ENCODE measurements at regions not wholly inside any gene's neighbourhood (a gene's known extent, or its start where the extent isn't known, plus 50 kb on each side); places are given as distances from the start of the nearest gene placed in this dataset.

- Histone ChIP-seq H3K4me3 (no peak overlapping the region), H3K9me3 (no peaks in the 10 kb centered on the region), H3K27me3 (replicated peaks; ENCODE audit: insufficient read depth) (no peaks in the 10 kb centered on the region), H3K27ac (no peak overlapping the region), H3K36me3 (no peaks in the 10 kb centered on the region), H3K4me1 (ENCODE audit: control insufficient read depth in 1 of 2, low read depth in 2 of 2) (no peaks in the 10 kb centered on the region)
- ATAC-seq (ENCODE audit: insufficient number of reproducible peaks, low FRiP score, low read depth), result no peak
- no peak for DNase-seq (ENCODE audit: low spot score)
- TF ChIP-seq CTCF (IDR thresholded peaks at IDR 0.05), result no peak
Measured at GRCh38 chr2:35099342-35099741, 1256.2 kb upstream of the CRIM1 start.

GRCh38 chr2:35082072-35082471, 1273.5 kb upstream of the CRIM1 start:
- no peak for DNase-seq (ENCODE audit: low spot score)
- H3K27ac ChIP-seq, result no peak overlapping the region
- TF ChIP-seq CTCF (IDR thresholded peaks at IDR 0.05), result no peak

GRCh38 chr2:35081622-35082015, 1274.0 kb upstream of the CRIM1 start:
- Histone ChIP-seq H3K9me3 (no peaks in the 10 kb centered on the region), H3K4me1 (ENCODE audit: control insufficient read depth in 1 of 2, low read depth in 2 of 2) (no peaks in the 10 kb centered on the region), H3K36me3 (no peaks in the 10 kb centered on the region), H3K27ac (no peak overlapping the region), H3K4me3 (no peak overlapping the region), H3K27me3 (replicated peaks; ENCODE audit: insufficient read depth) (no peaks in the 10 kb centered on the region)
- ATAC-seq (ENCODE audit: insufficient number of reproducible peaks, low FRiP score, low read depth) (no peak), DNase-seq (ENCODE audit: low spot score) (no peak)
- no peak for TF ChIP-seq CTCF (IDR thresholded peaks at IDR 0.05)

More at GRCh38 chr2:35082072-35082471, 1273.5 kb upstream of the CRIM1 start:
- Histone ChIP-seq H3K36me3 (no peaks in the 10 kb centered on the region), H3K4me1 (ENCODE audit: control insufficient read depth in 1 of 2, low read depth in 2 of 2) (no peaks in the 10 kb centered on the region), H3K27me3 (replicated peaks; ENCODE audit: insufficient read depth) (no peaks in the 10 kb centered on the region), H3K9me3 (no peaks in the 10 kb centered on the region), H3K4me3 (no peak overlapping the region)
- ATAC-seq (ENCODE audit: insufficient number of reproducible peaks, low FRiP score, low read depth), result no peak

GRCh38 chr2:35081001-35081621, 1274.5 kb upstream of the CRIM1 start:
- no peak for TF ChIP-seq CTCF (IDR thresholded peaks at IDR 0.05)
- Histone ChIP-seq H3K9me3 (no peaks in the 10 kb centered on the region), H3K27ac (no peak overlapping the region), H3K27me3 (replicated peaks; ENCODE audit: insufficient read depth) (no peaks in the 10 kb centered on the region), H3K4me3 (no peak overlapping the region), H3K4me1 (ENCODE audit: control insufficient read depth in 1 of 2, low read depth in 2 of 2) (no peaks in the 10 kb centered on the region), H3K36me3 (no peaks in the 10 kb centered on the region)
- ATAC-seq (ENCODE audit: insufficient number of reproducible peaks, low FRiP score, low read depth) (no peak), DNase-seq (ENCODE audit: low spot score) (no peak)

- Histone ChIP-seq H3K36me3 (no peaks in the 10 kb centered on the region), H3K9me3 (no peaks in the 10 kb centered on the region), H3K27ac (no peak overlapping the region), H3K4me3 (no peak overlapping the region), H3K4me1 (ENCODE audit: control insufficient read depth in 1 of 2, low read depth in 2 of 2) (no peaks in the 10 kb centered on the region), H3K27me3 (replicated peaks; ENCODE audit: insufficient read depth) (no peaks in the 10 kb centered on the region)
- ATAC-seq (ENCODE audit: insufficient number of reproducible peaks, low FRiP score, low read depth), result no peak
- DNase-seq (ENCODE audit: low spot score), result no peak
- no peak for TF ChIP-seq CTCF (IDR thresholded peaks at IDR 0.05)
Measured at GRCh38 chr2:35080231-35080910, 1275.2 kb upstream of the CRIM1 start.
